GM11168 (cell line): ENCODE measurements at regions not wholly inside any gene's neighbourhood (a gene's known extent, or its start where the extent isn't known, plus 50 kb on each side); places are given as distances from the start of the nearest gene placed in this dataset.
"Not testable (repeated sequence)": the region's sequence is repeated elsewhere in the genome, so short reads cannot be mapped to it uniquely, and the experiment has no call there.

Experiments used
- in situ Hi-C: fragments of 300-500 bp; cut with MboI; formaldehyde crosslinking; loops from one replicate; pipeline ENCODE4 v1.12.0; 2022; ENCODE audit warnings: low sequenced_read_pairs; ENCODE audit not compliant: unreplicated experiment

DNA sequence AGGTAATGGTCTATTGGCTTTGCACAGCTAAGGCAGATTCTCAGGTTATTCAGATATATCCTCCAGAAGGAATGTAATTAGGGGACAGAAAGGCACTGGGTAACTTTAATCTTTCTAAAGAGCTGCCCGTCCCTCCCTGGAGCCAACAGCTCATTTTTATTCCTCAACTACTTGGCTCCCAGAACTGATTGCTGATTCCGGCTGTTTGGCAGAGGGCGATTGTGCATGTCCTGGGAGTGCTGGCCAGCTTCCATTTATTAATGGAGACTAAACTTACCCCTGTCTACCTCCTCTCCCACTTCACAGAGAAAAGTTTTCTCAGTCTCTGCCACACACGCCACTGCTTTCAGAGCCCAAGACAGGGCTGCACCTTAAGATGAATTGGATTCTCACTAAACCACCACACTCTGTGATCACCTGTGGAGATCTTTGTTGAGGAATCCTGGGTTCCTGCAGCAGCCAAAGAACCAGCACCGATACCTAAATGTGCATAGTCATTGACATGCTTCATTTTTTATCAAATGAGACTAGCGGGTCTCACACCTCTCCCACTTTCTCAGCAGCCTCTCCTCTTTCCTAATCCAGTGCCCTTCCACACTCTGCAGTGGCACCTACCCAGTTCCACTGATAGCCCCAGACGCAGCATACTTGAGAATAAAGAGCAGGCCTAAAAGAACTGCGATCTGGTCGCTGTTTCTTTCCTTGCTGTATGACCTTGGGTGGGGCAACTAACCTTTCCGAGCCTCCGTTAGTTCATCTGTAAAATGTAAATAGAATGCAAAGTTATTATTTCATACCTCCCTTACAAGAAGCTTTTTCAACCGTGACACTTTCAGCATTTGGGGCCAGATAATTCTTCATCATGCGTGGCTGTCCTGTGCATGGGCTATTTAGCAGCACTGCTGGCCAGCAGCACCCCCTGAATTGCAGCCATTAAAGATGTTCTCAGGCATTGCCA lies 648.7 kb downstream of the UQCRFS1 start:
- in situ Hi-C loops: no loop called here

DNA sequence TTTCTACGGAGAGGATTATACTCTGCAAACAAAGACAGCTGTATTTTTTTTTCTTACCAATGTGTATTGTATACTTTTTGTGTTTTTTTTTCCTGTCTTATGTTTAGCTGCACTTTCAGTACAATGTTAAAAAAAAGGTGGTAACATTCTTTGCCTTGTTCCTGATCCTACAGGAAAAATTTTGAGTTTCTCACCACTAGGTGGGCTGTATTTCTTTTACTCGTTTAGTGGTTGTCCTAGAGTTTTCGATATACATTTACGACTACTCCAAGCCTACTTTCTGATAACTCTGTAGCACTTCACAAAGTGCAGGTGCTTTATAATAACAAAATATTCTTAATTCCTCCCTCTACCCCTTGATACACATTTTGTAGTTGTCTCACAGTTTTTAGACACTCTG lies 652.2 kb downstream of the UQCRFS1 start:
- in situ Hi-C loops: no loop called here

DNA sequence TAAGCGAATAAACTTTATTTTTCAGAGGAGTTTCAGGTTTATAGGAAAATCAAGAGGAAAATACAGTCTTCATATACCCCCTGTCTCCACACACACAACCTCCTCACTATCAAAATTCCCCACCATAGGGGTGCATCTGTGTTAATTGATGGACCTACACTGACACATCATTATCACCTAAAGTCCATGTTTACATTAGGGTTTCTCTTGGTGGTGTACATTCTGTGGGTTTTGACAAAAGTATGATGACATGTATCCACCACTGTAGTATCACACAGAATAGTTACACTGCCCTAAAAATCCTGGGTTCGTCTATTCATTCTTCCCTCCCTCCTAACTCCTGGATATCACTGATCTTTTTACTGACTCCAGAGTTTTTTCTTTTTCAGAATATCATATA lies 654.2 kb downstream of the UQCRFS1 start:
- in situ Hi-C loops: no loop called here

DNA sequence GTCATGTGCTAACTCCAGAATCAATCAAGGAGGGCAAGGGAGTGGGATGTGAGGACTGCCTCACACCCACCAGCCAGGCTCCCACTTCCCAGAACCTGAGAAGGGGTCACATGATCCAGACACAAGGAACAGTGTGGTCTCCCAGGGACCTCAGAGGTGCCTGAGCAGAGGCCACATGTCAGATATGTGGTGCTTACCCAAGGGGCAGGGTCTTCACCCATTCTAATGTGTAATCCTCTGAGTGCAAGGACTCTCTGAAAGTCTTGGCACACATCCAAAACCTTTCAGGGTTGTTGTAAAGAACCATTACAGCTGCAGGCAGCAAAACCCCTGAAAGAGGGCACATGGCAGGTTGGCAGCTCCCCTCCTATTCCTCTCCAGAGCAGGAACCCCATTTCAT lies 656.6 kb downstream of the UQCRFS1 start:
- in situ Hi-C loops: no loop called here

DNA sequence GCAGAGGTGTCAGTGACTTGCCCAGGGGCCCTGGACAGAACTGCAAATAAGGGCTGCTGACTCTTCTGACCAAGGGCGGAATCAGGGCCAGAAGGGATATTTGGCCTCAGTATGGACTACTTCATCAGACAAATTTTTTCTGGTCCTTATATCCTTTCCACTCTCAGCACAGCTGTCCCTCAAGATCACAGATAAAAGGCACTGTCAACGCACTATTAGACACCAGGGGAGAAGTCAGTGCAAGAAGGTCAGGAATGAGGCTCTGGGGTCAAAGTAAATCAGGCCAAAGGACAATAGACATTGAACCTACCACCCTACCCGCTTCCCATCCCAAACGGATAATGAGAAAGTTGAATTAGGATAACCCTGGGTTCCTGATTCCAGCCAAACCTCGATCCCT lies 657.6 kb downstream of the UQCRFS1 start:
- in situ Hi-C loops: no loop called here

DNA sequence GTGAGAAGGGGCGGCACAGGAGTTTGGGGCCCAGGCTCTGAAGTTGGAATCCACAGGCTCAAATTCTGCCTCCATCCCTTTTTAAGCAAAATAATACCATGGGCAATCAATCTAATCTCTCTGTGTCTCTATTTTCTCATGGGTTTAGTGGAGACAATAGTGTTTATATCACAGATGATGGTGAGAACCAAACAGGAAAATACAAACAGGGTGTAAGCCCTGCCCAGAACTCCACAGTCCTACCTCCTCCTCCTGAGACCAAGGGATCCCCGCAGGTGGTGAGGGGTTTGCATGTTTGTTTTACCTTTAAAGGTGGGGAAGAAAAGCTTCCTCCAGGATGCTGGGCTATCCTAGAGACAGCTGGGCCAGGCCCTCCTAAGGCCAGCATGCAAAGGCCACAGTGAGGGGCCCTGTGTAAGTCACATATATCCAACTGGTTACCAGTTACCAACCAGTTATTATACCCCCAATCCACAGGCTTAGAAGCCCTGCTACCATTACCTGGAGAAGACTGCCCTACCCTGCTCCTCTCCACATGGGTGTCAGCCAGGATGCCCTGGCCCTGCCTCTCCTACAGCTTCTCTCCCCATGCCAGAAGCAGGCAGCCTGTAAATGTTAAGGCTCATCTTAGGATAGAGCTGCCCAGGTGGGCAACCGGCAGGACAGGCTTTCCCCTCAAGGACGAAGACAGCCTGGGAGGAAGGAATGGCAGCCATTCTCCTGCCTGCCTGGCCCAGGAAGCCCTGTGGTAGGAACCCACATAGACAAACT lies 658.4 kb downstream of the UQCRFS1 start:
- in situ Hi-C loops: no loop called here

DNA sequence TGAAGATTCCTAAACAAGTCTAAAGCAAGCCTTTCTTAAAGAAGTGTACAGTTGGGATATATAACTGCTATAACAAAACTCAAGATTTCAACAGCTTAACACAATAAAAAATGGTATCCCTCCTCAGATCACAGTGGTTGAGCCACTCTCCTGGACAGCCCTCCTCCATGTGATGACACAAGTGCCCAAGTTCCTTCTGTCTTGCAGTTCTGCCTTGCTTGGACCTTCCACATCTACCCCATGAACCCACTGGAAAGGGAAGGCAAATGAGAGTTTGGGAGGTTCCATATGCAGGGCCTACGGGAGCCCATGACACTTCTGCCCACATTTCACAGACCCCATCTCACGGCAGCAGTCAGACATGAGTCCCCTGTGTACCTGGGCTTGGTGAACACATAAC lies 659.2 kb downstream of the UQCRFS1 start:
- in situ Hi-C loops: no loop called here

DNA sequence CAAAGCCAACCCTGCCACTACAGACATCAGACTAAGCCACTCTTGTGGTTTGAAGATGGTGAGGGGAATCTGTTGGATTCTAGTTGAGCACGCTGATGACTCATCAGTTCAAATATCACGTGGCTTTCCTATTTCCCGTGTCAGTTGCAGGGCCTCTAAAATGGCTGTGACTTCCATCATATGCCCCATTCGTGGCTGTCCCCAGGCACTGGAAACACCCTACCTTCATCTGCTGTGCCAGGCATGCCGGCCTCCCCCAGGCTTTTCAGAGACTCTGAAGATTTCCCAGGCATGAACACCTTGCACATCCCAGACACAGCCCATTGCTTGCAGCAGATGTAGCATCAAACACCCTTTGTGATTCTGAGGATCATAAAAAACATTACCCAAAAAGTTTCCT lies 659.9 kb downstream of the UQCRFS1 start:
- in situ Hi-C loops: no loop called here

DNA sequence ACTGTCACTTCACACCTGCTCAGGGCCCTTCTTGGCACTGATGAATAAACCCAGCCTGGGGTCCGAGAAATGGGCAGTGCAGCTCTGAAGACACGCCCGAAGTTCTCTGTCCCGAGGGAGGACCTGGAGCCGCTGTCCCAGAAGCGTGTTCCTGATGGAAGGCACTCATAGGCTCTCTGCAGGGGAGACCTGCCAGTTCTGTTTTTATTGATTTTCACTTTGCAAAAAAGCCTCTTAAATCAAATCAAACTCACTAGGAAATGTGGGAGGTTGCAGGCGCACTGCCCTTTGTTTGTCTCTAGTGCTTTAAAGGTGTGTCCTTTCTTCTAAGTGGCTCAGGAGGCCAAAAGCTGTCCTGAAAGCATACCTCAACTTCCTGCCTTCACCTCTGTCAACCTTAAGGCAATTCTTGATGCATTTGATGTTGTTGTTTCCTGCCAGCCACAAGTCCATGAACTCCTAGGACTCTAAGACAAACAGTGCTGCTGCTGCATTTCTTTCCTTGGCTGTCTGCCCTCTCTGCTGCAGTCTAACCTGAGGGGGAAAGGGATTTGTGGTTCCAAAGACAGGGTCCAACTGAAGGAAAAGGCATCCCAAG lies 663.2 kb downstream of the UQCRFS1 start:
- in situ Hi-C loops: no loop called here

DNA sequence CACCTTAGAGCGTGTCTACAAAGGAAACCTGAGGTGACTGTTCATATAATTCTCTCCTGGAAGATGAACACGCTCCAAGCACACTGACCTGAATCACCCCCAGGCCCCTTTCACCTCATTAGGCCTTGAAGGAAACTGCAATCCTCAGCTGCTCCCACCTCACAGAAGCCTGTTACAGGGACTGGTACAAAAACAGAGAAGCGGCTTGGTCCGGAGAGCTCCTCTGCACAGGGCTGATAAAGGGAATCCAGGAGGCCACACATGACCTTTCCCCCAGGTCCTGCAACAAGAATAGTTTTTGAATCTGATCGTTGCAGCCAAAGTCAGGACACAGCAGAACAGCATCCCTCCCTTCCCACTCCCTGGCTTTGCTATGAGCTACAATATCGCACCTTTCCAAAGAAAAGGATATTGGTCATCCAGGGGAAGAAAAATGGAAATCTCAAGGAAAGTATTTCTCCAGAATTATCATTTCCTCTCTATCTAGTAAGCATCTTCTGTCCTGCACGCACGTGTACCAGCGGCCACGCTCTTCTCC lies 666.7 kb downstream of the UQCRFS1 start:
- in situ Hi-C loops: no loop called here

DNA sequence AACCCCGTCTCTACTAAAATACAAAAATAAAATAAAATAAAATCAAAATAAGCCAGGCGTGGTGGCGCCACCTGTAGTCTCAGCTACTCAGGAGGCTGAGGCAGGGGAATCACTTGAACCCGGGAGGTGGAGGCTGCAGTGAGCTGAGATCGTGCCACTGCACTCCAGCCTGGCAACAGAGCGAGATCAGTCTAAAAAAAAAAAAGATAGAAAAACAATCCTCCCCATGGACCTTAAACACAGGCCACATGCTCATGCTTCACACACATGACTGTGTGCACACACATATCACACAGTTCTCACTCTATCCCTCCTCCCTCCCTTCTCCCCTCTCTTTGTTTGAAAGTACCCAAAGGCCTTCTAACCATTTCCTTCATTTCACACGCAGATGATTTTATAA lies 667.6 kb downstream of the UQCRFS1 start:
- in situ Hi-C loops: not testable (repeated sequence)

DNA sequence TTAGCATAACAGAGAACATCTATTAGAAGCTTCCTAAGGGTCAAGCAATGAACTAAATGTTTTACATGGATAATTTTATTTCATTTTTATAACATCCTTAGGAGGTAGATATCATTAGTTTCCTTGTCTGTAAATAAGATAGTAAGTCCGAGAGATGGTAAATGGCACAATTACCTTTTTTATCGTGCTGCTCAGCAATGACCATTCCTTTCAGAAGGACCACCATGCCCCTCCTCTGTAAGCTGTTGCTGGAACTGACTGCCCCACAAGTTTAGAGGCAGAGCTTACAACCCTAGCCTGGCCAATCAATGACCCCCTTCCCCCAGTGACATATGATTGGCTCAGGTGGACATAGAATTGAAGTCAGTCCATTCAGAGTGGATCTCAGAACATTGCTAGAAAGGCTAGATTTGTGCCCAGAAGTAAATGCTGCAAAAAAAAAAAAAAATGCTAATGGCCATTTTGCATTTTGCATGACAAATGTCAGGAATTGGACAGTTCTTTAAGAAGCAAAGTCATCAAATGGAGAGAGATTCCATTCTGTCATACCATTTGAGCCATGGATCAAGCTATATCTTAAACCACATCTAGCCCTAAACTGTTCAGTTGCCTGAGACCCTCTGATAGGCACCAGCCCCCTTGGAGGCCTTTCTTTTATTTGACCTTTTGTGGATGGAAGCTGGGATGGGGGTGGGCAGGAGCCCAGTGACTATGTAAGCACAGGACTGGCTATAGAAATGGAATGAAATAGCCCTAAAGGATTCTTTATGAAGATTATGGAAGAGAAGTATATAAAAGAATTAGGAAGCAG lies 668.3 kb downstream of the UQCRFS1 start:
- in situ Hi-C loops: no loop called here

DNA sequence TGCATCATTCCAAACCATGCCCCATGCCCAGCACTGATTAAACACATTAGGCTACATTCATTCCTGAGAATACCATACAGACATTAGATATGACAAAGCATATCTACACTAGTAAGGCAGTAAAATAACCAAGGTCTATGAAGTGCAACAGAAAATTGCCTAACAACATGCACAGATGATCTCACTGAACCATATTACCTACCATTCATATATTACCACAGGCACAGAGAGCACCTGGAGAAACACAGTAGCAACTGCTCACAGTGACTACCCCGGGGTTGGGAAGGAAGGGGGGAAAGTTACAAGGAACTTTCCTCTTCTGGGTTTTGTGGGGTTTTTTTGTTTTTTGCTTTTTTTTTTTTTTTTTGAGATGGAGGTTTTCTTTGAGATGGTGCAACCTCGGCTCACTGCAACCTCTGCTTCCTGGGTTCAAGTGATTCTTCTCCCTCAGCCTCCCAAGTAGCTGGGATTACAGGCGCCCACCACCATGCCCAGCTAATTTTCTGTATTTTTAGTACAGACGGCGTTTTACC lies 669.6 kb downstream of the UQCRFS1 start:
- in situ Hi-C loops: no loop called here

DNA sequence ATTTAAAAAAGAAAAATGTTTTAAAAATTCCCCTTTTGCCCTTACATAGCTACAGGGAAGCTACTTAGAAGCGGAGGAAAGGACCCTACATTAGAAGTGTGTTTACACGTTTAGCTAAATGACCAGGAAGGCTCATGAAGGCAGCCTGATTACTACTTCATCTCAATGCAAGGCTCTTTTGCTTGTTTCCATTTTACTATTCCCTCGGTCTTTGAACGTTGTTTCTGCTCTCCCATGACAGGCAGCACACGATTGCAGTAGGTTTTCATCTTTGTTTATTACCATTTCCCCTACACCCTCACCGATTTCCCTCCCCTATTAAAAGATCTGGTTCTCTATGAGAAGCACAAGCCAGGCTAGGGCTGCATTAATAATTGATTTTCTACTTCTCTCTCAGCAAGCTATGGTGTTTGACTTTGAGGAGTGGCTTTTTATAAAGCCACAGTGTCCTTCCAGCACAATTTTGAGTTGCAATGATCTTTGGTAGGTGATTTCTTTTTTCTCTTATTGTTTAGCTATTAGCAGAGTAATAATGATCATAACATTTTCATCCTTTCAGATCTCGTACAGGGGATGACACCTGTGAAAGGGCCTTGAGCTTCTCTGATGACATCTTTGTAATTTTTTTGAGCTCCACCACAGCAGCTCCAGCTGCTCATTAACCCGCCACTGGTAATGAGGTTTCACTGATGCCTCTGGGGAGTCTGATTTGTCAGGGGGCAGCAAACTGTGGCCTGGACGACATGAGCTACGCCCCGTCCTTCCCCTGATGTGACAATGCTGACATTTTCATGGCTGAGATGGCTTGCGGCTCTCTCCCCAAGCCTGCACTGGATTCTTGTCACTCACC lies 670.3 kb downstream of the UQCRFS1 start:
- in situ Hi-C loops: no loop called here

DNA sequence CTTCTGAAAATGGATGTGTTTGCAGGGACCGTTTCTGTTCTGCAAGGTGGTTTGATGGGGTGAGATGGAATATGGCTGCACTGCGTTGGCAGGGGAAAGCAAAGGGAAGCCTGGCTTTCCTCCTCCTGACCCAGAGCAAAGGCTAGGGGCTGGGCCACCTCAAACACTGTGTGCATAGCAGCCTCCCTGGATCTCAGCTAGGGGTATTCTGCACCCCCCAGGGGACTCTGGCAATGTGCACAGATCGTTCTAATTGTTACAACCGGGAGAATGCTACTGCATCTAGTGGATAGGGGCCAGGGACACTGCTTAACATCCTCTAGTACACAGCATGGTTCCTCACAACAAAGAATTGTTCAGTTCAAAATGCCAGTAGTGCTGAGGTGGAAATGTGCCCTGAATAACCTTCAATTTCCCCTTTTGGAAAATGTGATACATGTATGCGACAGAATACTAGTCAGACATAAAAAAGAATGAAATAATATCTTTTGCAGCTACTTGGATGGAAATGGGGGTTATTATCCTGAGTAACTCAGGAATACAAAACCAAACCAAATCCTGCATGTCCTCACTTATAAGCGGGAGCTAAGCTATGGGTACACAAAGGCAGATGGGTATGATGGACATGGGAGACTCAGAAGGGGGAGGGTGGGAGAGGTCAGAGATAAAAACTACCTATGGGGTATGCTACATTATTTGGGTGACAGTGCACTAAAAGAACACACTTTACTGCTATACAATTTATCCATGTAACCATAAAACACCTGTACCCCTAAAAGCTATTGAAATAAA lies 671.2 kb downstream of the UQCRFS1 start:
- in situ Hi-C loops: no loop called here

DNA sequence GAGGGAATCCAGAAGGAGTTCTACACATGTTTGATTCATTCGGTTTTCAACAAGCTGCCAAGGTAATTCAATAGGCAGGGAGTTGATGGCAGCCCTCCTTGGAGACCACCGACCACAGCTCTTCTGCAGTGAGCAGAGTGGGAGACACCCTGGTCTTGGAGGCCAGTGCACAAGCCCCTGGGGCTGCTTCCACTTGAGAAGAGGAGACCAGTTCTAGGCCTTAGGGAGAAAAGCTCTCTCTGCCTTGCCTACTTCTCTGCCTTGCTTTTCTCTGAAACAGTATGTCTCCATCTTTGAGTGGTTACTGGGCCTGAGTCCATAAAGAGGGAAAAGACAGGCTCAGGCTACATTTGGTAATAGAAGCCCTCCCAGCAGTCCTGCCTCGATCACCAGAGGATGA lies 671.9 kb downstream of the UQCRFS1 start:
- in situ Hi-C loops: no loop called here

DNA sequence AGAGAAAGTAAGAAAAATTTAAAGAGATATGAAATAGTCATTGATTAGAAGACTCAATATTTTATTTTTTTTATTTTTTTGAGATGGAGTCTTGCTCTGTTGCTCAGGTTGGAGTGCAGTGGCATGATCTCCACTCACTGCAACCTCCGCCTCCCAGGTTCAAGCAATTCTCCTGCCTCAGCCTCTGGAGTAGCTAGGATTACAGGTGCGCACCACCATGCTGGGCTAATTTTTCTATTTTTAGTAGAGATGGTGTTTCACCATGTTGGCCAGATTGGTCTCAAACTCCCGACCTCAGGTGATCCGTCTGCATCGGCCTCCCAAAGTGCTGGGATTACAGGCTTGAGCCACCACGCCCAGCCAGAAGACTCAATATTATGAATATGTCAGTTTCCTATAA lies 672.6 kb downstream of the UQCRFS1 start:
- in situ Hi-C loops: not testable (repeated sequence)

DNA sequence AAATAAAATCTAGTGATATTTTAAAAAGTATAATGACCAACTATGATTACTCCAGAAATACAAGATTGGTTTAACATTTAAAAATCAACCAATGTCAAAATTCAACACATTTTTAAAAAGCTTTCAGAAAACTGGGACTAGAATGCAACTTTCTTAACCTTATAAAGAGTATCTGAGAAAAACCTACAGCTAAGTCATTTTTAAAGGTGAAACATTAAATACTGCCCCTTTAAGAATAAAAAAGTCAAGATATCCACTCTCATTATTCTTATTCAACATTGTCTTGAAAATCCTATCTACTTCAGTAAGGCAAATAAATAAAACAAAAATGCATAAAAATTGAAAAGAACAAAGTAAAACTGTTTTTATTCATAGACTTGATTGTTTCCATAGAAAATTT lies 673.2 kb downstream of the UQCRFS1 start:
- in situ Hi-C loops: no loop called here
